HG02759 (cell line): ENCODE measurements at regions not wholly inside any gene's neighbourhood (a gene's known extent, or its start where the extent isn't known, plus 50 kb on each side); places are given as distances from the start of the nearest gene placed in this dataset.

ENCODE experiments used
- ATAC-seq: cut with Tn5 transposase; IDR thresholded peaks from one replicate; pipeline ENCODE4 v1.9.1; 2021; ENCODE audit warnings: mild to moderate bottlenecking, moderate library complexity; ENCODE audit not compliant: unreplicated experiment

DNA sequence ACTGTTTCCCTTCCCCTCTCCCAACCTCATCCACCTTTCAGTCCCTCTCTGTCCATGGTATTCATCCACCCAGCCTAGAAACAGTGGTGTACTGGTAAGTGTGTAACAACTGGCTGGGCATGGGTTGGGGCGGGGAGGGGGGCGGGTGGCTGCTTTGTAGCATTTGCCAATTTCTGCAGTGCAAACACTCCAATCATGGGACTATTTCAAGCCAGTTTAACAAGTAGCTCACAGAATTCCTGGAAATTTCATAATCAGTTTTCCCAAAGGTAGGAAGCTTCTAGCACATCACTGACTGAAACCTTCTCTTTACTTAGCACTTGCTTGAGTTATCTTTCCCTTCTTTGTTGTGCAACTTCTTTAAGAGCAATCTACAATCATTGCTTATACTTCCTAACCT is 100.8 kb upstream of the WASF3 start:
- ATAC-seq = no peak

DNA sequence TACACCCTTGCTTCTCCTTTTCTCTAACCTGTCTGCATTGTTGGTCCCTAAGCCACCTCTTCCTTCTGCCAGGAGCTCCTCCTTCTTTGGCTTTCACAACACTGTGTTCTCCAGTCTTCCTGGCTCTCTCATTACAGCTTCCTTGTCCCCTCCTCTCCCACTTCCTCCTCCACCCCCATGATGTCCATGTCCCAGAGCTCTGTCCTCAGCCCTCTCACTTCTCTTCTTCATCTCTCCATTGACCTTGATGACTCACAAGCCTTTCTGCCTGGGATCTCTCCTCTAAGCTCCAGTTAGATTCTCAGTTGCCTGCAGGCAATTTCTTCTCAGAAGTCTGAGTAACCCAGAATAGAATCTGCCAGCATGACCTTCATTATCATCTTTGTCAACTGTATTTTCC is 100.3 kb upstream of the WASF3 start:
- no peak for ATAC-seq

DNA sequence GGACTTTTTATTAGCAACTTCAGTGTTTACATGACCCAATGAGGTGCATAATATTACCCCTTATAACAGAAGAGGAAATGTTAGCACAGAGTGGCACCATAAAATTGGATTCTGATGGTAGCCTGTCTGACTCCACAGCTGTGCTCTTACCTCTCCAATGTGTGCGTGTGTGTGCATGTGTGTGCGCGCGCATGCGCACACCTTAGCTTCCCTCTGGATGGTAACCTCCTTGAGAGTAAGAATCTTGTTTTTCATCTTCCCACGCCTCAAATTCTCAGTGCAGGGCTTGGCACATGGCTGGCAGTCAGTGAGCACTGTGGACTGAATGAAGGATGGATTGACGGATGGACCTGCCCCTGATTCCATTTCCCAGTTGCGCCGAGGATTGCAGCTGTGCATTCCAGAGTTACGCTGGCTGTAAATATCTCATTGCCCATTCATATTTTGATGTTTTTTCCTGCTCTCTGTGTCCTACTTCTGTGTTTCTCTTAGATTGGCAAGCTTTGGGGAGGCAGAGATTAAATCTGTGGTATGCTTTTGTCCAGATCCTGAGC is 99.2 kb upstream of the WASF3 start:
- ATAC-seq = no peak

DNA sequence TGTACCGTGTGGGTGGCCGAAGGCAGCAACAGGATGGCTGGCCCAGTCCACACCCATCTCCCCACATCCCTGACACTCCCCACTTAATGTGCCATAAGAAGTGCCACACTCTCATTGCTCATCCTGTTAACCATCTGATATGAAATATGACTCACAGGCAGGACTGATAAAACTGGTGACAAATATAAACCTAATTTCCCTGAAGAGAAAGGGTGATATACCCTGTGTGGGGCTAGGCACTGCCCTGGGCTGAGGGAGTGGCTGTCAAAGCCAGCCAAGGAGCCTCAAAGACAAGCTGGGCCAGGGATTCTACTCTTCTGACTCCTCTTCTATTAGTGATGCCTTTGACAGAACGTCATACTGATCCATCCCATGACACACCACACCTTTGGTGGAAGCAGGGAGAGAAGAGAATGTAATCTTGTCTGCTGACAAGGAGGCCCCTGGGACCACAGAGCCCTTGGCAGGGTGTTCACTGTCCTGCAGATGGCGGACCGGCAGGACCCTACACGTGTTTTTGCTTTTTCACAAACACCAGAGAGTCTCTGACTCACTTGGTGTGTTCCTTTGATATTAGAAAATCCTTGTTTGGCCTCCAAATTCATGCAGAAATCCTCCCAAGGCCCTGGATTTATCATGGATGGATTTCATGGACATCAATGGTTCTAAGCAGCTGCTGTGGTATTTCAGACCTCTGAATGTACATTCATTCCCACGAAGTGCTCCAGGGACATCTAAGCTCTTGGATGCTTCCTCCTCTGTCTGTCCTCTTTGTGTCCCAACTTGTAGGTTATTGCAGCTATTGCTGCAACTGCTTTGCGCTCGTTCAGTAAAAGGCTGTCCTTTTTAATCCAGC is 98.0 kb upstream of the WASF3 start:
- no peak for ATAC-seq

DNA sequence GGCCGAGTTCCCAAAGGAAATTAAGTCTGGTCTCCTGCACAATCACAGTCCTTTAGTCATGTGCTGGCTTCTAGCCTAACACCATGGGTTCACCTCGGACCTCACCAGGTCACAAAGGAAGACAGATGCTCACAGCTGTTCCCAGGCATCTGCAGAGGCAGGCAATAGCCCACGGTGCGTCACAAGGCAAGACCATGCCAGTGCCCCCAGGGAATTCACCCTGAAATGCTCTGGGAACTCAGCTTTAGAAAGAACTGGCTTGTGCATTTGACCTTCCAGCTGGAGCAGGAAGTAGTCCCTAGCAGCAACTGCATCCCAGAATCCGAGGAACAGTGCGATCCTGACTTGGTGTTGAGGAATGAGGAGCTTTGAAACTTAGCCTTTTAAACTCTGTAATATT is 96.8 kb upstream of the WASF3 start:
- ATAC-seq = no peak

DNA sequence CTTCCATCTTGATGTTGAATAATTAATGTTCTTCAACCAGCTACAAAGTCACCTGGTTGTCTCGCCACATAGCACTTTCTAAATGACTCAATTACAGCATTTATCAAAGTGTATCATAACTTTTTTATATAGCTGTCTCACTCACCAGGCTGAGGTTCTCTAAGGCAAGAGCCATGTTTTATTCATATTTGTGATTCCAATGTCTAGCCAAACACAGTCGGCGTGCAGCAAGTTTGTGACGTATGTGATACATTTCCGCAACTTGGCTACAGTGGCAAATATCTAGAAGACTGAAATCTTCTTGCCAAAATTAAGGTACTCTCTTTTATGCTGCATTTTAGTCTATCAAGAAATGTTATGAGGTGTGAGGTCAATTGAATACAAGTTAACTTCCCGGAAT is 94.2 kb upstream of the WASF3 start:
- ATAC-seq = no peak

DNA sequence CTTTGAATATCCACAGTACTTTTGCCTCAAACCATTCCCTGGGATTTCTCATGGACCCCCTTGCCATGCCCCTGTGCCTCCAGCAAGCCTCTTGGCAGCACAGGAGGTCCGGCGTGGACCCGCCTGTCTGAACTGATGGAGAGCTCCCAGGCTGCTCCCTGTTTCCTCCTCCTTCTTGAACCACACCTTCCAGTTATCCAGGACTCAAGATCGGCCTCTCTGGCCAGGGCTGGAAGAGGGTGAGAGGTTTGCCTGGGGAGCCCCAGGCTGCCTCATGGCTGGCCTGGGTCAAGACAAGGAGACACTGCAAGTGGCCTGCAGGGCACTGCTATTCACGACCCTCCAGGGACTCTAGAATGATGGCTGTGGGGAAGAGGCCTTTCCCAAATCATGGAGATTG is 93.6 kb upstream of the WASF3 start:
- no peak for ATAC-seq

DNA sequence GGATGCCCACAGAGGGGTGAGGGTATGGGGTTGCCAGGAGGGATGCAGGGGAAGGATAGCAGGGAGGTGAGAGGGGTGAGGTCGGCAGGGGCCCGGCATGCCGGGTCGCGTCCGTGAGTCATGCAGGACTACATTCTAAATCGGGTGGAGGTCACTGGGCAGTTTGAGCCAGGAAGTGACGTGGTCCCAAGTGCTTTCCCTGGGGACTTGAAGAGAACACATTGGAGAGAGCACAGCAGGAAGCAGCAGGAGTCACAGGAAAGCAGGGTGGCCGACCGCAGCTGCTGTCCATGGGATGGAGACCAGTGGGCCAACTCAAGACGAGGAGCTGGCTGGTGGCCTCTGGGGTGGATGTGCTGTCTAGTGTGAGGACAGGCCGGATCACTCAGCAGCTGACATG is 92.0 kb upstream of the WASF3 start:
- no peak for ATAC-seq

DNA sequence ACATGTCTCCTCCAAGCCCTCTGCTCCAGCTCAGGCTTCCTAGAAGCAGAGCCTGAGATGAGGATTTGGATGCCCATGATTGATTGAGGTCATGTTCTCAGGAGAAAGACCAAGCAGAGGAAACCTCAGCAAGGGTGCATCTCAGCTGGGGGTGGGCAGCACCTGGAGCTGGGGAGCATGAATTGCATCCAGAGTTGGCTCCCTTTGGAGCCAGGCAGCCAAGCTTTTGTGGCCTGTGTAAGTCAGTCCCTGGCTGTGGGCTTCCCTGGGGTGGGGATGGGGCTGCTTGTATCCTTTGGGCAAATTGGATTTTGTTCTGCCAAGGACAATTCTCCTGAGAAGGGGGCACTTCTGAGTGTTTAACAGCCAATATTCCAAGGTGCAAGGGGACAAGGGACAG is 91.5 kb upstream of the WASF3 start:
- ATAC-seq = no peak

DNA sequence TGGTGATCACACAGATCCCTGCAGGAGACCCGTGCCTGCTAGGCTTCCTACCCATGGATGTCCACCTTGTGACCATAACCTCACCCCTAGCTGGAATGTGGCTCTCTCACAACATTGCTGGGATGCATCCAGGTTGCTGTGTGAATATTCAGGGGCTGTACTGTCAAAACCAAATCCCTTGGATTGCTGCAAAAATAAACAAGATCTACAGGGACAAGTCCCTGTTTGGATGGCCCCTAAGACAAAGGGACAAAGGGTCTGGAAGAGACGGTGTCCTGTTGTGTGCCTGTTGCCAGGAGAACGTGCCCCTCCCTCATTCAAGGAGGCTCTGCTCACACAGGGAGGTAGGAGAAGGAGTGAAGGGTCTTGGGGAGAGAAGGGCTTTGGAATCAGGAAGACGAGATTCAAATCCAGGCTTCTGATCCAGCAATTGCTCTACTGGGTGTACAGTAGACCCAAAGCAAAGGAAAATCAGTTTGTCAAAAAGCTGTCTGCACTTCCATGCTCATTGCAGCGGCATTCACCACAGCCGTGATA is 89.2 kb upstream of the WASF3 start:
- ATAC-seq = no peak

DNA sequence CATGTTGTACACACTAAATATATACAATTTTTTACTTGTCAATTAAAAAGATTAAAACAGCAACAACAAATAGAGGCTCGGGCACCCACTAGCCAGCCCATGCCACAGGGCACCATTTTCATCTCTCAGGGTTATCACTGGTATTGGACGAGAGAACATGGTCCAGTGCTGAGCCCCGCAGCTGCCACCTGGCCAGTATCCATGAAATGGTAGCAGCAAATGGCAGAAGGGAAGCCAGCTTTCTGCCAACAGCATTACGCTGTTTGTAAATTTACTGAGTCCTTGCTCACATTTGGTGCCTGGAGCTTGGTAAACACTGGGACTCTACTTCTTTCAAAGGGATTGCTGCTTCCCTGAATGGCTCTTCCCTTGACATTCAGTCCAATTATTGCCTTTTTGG is 87.9 kb upstream of the WASF3 start:
- ATAC-seq = no peak

DNA sequence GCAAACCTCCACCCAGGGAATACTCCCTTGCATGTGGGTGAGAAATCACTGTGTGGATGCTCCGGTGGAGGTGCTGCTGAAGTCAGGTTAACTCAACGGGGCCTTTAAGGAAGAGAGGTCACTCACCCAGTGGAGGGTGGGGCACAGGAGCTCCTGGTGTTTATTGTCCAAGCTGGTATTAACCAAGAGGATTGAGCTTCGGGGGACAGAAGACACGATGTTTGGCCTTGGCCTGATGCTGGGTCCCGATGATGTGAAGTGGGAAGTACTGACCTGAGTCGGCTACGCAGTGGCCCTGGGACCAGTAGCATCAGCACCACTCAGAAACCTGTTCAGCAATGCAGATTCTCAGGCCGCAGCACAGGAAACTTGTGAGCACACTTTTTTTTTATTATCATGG is 85.7 kb upstream of the WASF3 start:
- no peak for ATAC-seq

DNA sequence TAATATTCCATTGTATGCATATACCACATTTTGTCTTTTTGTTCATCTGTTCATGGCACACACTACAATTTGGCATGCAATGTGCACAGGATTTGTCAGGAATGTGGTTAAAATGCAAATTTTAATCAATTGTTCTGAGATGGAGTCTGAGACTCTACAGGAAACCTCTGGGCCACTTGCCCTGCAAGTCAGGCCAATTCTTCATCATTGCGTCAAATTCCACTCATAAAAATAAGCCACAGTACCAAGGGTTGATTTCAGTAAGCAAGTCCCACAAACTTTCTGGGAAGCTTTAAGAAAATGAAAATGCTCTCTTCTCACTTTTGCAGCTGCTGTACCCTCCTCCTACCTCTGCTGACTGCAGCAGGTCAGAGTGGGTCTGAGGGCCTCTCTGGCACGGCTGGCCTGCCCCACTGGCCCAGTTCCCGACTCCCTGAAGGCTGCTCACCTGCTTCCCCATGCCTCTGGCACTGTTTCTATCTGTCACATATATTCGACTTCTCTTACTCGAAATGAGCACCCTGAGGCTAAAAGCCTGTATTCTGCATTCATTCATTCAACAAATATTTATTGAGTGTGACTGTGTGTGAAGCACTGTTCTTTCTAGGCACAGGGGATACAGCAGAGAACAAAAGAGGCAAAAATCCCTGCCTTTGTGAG is 83.8 kb upstream of the WASF3 start:
- no peak for ATAC-seq

DNA sequence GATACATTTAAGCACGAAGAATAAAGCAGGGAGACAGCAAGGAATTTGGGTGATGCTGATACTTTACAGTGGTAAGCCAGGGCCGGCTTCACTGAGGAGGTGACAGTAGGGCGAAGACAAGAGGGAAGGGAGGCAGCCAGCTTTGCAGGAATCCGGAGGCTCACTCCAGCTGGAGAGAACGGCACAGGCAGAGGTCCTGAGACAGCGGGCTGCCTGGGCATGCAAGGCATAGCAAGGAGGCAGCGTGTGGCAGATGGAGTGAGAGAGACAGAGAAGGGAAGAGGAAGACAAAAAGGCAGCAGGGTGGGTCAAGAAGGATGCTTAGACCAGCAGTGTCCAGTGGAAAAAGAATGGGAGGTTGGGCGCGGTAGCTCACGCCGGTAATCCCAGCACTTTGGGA is 83.2 kb upstream of the WASF3 start:
- no peak for ATAC-seq

DNA sequence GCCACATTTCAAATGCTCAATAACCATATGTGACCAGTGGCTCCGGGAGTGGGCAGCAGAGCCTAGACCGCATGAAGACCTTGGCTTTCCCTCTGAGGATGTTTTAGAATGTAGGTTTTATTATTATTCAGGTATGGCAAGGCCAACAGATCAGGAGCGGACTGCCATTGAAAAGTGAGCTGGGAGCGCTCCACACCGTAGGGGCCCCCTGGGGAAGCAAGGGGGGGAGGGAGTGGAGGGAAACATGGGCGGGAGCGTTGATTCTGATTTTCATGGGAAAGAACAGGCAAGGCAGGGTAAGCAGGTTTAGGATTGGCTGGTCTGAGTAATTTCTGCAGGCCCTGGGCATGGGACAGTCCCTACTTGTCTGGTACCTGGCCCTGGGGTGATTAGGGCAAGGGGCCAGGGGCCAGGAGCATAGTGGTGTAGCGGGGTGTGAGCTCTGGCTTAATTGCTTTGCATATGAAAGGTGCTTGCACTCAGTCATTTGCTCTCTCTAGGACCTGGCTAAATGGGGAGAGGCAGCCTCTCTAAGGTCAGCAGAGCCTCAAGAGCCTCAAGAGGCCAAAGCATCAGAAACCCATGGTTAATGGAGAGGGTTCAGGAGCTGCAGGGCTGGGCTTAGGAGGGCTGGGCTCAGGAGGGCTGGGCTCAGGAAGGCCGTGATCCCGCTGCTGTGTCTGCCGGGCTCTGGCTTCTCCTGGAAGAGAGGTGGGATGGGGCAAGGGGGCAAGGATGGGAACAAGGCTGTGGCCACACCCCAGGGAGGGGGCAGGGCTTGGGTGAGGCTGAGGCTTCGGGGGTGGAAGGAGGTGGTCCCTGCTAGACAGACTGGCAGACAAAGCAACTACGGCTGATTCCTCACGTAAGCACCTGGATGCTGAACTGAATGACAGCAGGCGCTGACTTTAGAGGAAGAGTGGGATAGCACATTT is 82.0 kb upstream of the WASF3 start:
- ATAC-seq = no peak

DNA sequence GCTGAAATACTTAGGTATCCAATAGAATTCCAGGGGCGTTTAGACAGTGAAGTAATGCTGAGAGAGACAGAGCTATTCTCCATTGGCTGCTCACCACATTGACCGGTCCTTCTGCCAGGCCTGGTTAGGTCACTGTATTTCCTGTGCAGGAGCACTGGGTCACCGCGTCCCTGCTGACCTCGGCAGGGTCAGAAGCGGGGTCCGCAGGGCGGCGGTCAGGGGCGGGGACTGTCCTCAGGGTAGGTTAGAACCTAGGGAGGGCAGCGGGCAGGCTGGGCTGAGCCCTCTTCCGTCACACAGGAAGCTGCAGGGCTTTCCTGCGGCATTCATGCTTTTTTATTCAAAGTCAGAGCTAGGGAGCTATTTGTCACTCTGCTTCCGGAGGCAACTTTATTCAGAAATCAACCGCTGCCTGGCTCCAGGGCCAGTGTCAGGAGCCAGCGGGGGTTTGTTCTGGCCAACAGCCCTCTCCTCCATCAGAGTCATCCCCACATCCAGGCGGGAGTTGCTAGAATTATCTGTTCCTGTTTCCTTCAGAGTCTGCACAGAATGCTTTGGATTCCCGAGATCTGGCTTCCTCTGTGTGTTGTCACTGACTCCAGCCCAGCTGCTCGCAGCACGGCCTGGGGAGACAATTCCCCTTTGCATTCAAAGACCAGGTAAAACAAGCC is 81.2 kb upstream of the WASF3 start:
- ATAC-seq = no peak

DNA sequence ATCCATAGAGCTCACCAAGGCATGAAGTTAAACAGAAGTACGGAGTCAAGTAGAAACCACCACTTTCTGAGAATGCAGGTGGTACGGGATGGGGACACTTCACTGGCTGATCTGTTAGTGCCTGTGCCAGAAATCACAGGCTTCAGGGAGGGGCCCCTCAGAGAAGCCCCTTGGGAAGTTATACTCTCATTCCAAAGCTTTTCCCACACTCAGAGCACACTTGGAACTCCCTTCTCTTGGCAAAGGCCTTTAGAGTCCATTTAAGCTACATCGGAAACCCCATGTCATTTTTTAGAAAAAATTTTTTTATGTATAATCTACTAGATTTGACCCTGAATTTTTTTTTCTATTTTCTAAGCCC is 80.7 kb upstream of the WASF3 start:
- no peak for ATAC-seq

DNA sequence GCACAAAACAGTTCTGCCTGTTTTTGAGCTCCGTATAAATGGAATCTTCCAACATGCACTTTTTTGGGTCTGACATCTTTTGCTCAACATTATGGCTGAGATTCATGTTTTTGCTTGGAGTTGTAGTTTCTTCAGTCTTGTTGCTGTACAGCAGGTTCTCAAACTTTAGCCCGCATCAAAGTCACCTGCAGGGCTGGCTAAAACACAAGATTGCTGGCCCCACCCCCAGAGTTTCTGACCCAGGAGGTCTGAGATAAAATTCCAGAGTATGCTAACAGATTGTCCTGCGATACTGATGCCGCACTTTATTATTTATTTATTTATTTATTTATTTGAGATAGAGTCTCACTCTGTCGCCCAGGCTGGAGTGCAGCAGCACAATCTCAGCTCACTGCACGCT is 79.8 kb upstream of the WASF3 start:
- ATAC-seq = no peak

DNA sequence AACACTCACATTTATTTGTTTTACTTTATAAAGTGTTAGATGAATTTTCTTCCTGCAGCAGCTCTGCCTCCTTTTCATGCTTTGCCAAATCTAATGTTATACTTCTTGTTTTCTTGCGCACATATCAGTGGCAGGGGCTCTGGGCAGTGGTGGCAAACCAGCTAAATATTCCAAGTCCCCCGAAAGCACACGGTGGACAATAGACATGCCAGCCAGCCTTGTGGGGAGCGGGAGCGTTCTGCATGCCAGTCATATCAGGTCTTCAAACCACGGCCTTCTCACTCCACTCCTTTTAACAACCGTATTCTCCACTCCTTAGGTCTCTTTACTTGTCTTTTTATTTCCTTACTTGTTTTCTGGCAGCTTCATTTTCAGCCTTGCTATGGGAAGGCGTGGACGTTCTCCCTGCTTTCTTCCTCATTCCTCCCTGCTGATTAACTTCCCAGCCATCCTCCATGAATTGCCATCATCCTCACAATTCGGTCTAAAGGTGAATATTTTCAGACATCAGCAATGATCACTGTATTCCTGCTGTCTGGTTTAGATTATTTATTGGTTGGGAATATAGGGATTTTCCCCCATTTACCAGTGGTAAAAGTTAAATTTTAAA is 77.1 kb upstream of the WASF3 start:
- ATAC-seq = no peak
